ENCODE measurements at regions not wholly inside any gene's neighbourhood (a gene's known extent, or its start where the extent isn't known, plus 50 kb on each side); places are given as distances from the start of the nearest gene placed in this dataset.
"Not testable (repeated sequence)": the region's sequence is repeated elsewhere in the genome, so short reads cannot be mapped to it uniquely, and the experiment has no call there.

DNA sequence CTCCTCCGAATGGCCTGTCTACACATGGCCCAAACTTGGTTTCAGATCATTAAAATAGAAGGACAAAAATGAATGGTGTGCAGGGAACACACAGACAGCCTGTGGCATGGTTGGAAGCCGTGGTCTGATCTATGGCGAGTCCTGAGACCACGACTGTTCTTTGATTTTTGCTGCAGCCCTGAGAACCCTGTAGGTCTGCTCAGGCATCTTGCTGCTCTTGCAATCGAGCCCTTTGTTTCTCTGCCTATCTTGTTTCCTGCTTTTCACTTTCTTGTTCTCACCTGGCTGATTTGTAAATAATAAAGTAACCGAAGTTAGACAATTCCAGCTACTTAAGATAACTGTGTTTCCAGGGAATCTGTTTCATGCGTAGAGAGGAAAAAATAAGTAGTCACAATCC is 54.1 kb upstream of the NBPF9 start:
- H3K27ac ChIP-seq; H3K9me3 ChIP-seq; H3K27me3 ChIP-seq (ENCODE audit: low read depth); intact Hi-C loops (cut with DNase I); H3K4me1 ChIP-seq; ATAC-seq; H3K36me3 ChIP-seq; DNase-seq; H3K4me3 ChIP-seq: not testable (repeated sequence)

- ATAC-seq; H3K4me3 ChIP-seq; H3K9me3 ChIP-seq; H3K27ac ChIP-seq; H3K4me1 ChIP-seq; H3K27me3 ChIP-seq (ENCODE audit: low read depth); intact Hi-C loops (cut with DNase I); DNase-seq; H3K36me3 ChIP-seq: not testable (repeated sequence)
These were observed 55.0 kb upstream of the NBPF9 start for GRCh38 chr1:149158308-149158707.

- H3K4me1 ChIP-seq; H3K27me3 ChIP-seq (ENCODE audit: low read depth); H3K27ac ChIP-seq; DNase-seq; intact Hi-C loops (cut with DNase I); H3K36me3 ChIP-seq; H3K4me3 ChIP-seq; H3K9me3 ChIP-seq: not testable (repeated sequence)
- peak; percentile 92 to 93 for ATAC-seq
These were observed 59.7 kb upstream of the NBPF9 start for GRCh38 chr1:149163063-149163444.

DNA sequence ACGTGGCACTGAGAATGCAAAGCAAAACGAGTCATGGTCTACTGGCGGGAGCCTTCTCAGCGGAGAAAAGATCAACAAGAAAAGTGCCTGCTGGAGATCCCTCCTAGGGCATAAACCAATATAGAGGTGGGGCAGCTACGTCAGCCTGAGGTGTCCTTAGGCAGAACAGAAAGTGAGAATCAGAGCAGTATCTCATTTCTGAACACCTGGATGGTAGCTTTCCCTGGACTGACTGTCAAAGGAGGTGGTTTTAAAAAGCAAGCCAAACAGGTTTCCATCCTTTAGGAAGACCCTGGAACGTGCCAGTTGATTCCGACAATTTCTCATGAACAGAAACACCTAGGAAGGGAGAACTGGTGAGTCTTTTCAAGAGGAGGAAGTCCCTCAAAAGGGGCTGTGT is 71.4 kb upstream of the NBPF9 start:
- H3K9me3 ChIP-seq; H3K27me3 ChIP-seq (ENCODE audit: low read depth); H3K4me3 ChIP-seq; ATAC-seq; DNase-seq; H3K27ac ChIP-seq; H3K4me1 ChIP-seq; H3K36me3 ChIP-seq; intact Hi-C loops (cut with DNase I): not testable (repeated sequence)

- H3K4me1 ChIP-seq; H3K27me3 ChIP-seq (ENCODE audit: low read depth); H3K4me3 ChIP-seq; H3K27ac ChIP-seq; H3K9me3 ChIP-seq; DNase-seq; H3K36me3 ChIP-seq; intact Hi-C loops (cut with DNase I); ATAC-seq: not testable (repeated sequence)
These were observed 72.5 kb upstream of the NBPF9 start for GRCh38 chr1:149175812-149176211.

DNA sequence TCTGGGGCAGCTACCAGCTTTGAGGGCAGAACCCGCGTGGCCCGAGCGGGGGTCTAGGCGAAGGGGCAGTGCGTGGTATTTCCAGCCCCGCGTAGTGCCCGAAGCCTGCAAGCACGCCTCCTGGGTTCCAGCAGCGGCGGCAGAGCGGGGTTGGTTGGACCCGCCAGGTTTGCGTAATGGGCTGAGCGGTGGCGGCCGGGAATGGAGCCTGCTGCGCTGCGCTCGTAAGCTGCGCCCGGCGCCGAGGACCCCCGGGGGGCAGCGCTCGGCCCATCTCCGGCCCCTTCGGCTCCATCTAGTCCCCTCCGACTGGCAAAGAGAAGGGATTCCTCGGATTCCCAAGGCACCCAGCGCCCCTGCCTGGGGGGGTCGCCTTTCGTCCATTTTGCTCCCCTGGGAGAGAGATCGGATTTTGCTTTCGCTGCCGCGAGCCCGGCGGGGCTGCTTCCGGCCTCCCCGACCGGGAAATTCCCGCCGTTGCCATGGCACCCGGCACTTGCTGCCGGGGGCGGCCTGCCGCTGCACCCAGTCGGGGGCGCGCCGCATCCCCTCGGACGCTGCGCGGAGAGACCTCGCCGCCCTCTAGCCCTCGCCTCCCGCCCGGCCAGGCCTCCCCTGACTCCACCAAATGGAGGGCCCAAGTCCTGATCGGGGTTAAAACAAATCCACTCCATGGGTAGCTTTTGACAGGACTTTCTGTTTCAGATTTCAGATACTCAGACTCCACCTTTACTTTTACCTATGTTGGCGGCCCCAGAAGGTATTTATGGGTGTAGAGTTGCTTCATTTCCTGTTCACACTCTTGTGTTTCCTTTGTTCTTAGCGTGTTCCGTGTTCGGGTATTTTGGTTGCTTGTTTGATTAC is 73.3 kb upstream of the NBPF9 start:
- H3K27me3 ChIP-seq (ENCODE audit: low read depth); intact Hi-C loops (cut with DNase I); H3K4me1 ChIP-seq; ATAC-seq; H3K9me3 ChIP-seq; H3K36me3 ChIP-seq: not testable (repeated sequence)
- Histone ChIP-seq H3K27ac (peak overlapping the region; percentile 83), H3K4me3 (peak overlapping the region; percentile 54)
- peak; percentile 64 for DNase-seq

GRCh38 chr1:149190742-149191141 is 87.4 kb upstream of the NBPF9 start:
- H3K27ac ChIP-seq; DNase-seq; intact Hi-C loops (cut with DNase I); ATAC-seq; H3K27me3 ChIP-seq (ENCODE audit: low read depth); H3K36me3 ChIP-seq; H3K4me3 ChIP-seq; H3K9me3 ChIP-seq; H3K4me1 ChIP-seq: not testable (repeated sequence)

DNA sequence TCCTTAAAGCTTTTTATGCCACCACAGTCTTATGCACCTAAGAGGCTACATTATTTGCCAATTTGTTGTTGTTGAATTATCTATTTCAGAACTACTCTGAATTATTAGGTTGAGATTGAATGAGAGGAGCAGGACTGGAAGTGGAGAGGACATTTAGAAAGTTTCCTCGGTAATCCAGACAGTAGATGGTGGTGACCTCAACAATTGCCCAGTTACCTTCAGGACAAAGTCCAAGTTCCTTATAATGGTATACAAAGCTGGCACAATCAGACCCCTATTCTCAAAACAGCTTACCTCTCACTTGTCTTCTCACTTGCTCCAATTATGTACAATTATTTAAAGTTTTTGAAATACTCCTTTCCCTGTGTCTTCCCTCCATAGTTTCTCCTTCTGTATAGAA is 93.3 kb upstream of the NBPF9 start:
- intact Hi-C loops (cut with DNase I); ATAC-seq; H3K4me1 ChIP-seq: not testable (repeated sequence)

GRCh38 chr1:149200567-149200966 is 97.2 kb upstream of the NBPF9 start:
- H3K4me1 ChIP-seq; H3K36me3 ChIP-seq; H3K4me3 ChIP-seq; DNase-seq; H3K9me3 ChIP-seq; intact Hi-C loops (cut with DNase I); H3K27ac ChIP-seq; H3K27me3 ChIP-seq (ENCODE audit: low read depth): not testable (repeated sequence)
- peak in 1 of 2 donors; percentile 47 for ATAC-seq

More for the DNA sequence above, 93.3 kb upstream of the NBPF9 start:
- H3K9me3 ChIP-seq; H3K36me3 ChIP-seq; H3K27ac ChIP-seq; H3K4me3 ChIP-seq; DNase-seq; H3K27me3 ChIP-seq (ENCODE audit: low read depth): not testable (repeated sequence)

- DNase-seq; H3K9me3 ChIP-seq; H3K4me1 ChIP-seq; intact Hi-C loops (cut with DNase I); H3K36me3 ChIP-seq; H3K27me3 ChIP-seq (ENCODE audit: low read depth); H3K4me3 ChIP-seq; ATAC-seq; H3K27ac ChIP-seq: not testable (repeated sequence)
These were observed 98.9 kb upstream of the NBPF9 start for GRCh38 chr1:149202283-149202682.

- H3K27ac ChIP-seq; H3K36me3 ChIP-seq; H3K27me3 ChIP-seq (ENCODE audit: low read depth); intact Hi-C loops (cut with DNase I); H3K9me3 ChIP-seq; H3K4me3 ChIP-seq; H3K4me1 ChIP-seq; DNase-seq: not testable (repeated sequence)
- ATAC-seq: peak in 1 of 2 donors; percentile 31
These were observed 101.0 kb upstream of the NBPF9 start for GRCh38 chr1:149204396-149204795.

DNA sequence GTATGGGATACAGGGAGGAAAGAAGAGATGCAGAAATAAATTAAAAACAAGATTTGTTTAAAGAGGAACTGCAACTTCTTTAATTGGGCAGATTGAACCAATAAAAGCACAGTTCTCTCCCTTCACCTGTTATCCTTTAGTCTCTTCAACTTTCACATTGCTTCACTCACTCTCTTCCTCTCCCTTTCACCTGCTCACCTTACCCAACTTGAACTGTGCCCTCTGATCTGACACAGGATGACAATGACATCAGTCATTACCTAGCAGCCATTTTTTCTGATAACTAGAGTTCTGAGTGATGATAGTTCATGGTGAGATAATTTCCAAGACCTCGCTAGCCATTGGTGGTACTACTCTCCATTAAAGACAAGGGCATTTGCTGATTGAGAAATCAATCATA is 105.5 kb upstream of the NBPF9 start:
- H3K4me3 ChIP-seq; ATAC-seq; H3K36me3 ChIP-seq; H3K27ac ChIP-seq; intact Hi-C loops (cut with DNase I); H3K4me1 ChIP-seq; DNase-seq; H3K27me3 ChIP-seq (ENCODE audit: low read depth); H3K9me3 ChIP-seq: not testable (repeated sequence)

- H3K4me1 ChIP-seq, ATAC-seq: not testable (repeated sequence)
These were observed 108.5 kb upstream of the NBPF9 start for GRCh38 chr1:149211757-149212420.

DNA sequence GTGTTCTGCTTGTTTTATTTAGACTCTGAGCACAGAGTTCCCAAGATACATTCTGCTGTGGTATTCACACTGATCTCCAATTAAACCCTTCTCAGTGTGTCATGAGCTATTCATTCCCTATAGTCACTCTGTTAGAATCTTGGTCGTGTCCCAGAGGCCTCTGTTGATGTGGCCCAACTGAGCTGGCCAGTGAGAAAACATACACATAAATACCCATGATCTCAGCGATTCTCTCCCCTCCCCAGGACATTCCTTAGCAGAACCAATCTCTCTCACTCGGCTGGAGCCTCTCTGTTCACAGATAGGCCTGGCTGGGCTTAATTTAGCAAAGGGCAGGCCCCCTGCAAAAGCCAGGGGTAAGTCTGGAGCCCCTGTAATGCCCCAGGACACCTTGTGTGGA is 109.6 kb upstream of the NBPF9 start:
- DNase-seq; H3K4me3 ChIP-seq; intact Hi-C loops (cut with DNase I); H3K4me1 ChIP-seq; H3K36me3 ChIP-seq; H3K9me3 ChIP-seq; H3K27me3 ChIP-seq (ENCODE audit: low read depth); H3K27ac ChIP-seq: not testable (repeated sequence)
- ATAC-seq: peak; percentile 68

More at GRCh38 chr1:149211757-149212420, 108.5 kb upstream of the NBPF9 start:
- H3K4me3 ChIP-seq; H3K27me3 ChIP-seq (ENCODE audit: low read depth); DNase-seq; H3K27ac ChIP-seq; intact Hi-C loops (cut with DNase I); H3K9me3 ChIP-seq; H3K36me3 ChIP-seq: not testable (repeated sequence)
